PC-9 (cell line): ENCODE measurements at regions not wholly inside any gene's neighbourhood (a gene's known extent, or its start where the extent isn't known, plus 50 kb on each side); places are given as distances from the start of the nearest gene placed in this dataset.
A peak's percentile ranks its signal among the peaks of the same experiment; 100 is the strongest.

Experiments
- BruUV-seq: library from RNA; stranded (reverse); fragments of 400-500 nt; replicated peaks from 2 replicates; lab custom pipeline; 2021; lab: Mats Ljungman, UMichigan
- CTCF ChIA-PET: fragments of 300-600 bp; sonication (Branson Sonifier 250); formaldehyde crosslinking; loops from one replicate; lab custom pipeline; 2022; ENCODE audit warnings: antibody characterized with exemption; lab: Charles Lee
- POLR2A ChIA-PET: fragments of 300-600 bp; sonication (Branson Sonifier 250); formaldehyde crosslinking; loops from one replicate; lab custom pipeline; 2022; ENCODE audit warnings: antibody characterized with exemption; ENCODE audit not compliant: unreplicated experiment; lab: Charles Lee
- DNase-seq, 2 experiments: peaks; one replicate each; pipeline versions ENCODE4 v3.0.0 to v3.0.0-alpha.2; 2015 to 2022; ENCODE audit warnings: mixed read lengths in 1 of 2
- H2AFZ ChIP-seq: fragments of 200-600 bp; sonication (generic); 2 replicates; pipeline ENCODE4 v1.8.1; 2017; ENCODE audit warnings: antibody characterized with exemption
- H3F3A ChIP-seq: fragments of 200-600 bp; sonication (generic); 2 replicates; pipeline ENCODE4 v1.8.1; 2017; ENCODE audit warnings: antibody characterized with exemption, mild to moderate bottlenecking, low read depth; ENCODE audit not compliant: insufficient read depth
- H3K27ac ChIP-seq: fragments of 200-600 bp; sonication (generic); 2 replicates; pipeline ENCODE4 v1.6.1; 2016; ENCODE audit warnings: mixed run types
- H3K27me3 ChIP-seq: fragments of 200-600 bp; sonication (generic); 2 replicates; pipeline ENCODE4 v1.6.1; 2016; ENCODE audit warnings: low read depth, mixed run types; ENCODE audit not compliant: insufficient read depth
- H3K36me3 ChIP-seq: fragments of 200-600 bp; sonication (generic); 2 replicates; pipeline ENCODE4 v1.6.1; 2016; ENCODE audit warnings: low read depth, mixed run types
- H3K4me1 ChIP-seq: fragments of 200-600 bp; sonication (generic); replicated peaks from 2 replicates; pipeline ENCODE4 v1.6.1; 2016; ENCODE audit warnings: mixed run types; ENCODE audit not compliant: insufficient read depth
- H3K4me2 ChIP-seq: fragments of 200-600 bp; sonication (generic); 2 replicates; pipeline ENCODE4 v1.6.1; 2017; ENCODE audit warnings: mixed run types
- H3K4me3 ChIP-seq: fragments of 200-600 bp; sonication (generic); 2 replicates; pipeline ENCODE4 v1.6.1; 2016; ENCODE audit warnings: mixed run types
- H3K79me2 ChIP-seq: fragments of 200-600 bp; sonication (generic); 2 replicates; pipeline ENCODE4 v1.6.1; 2017; ENCODE audit warnings: low read depth, mixed run types
- H3K9me2 ChIP-seq: fragments of 200-600 bp; sonication (generic); 2 replicates; pipeline ENCODE4 v1.8.1; 2017; ENCODE audit warnings: mild to moderate bottlenecking; ENCODE audit not compliant: insufficient read depth
- H3K9me3 ChIP-seq: fragments of 200-600 bp; sonication (generic); 2 replicates; pipeline ENCODE4 v1.8.1; 2016; ENCODE audit warnings: low read depth; ENCODE audit not compliant: insufficient read depth
- H4K20me1 ChIP-seq: fragments of 200-600 bp; sonication (generic); 2 replicates; pipeline ENCODE4 v1.8.1; 2017; ENCODE audit not compliant: insufficient read depth
- CTCF ChIP-seq: fragments of 200-600 bp; sonication (generic); conservative IDR thresholded peaks from 2 replicates; pipeline ENCODE4 v1.6.1; 2017; ENCODE audit warnings: mixed run types, antibody characterized with exemption, mild to moderate bottlenecking, moderate library complexity
- EZH2 ChIP-seq: fragments of 200-600 bp; sonication (generic); IDR thresholded peaks from 2 replicates; pipeline ENCODE4 v1.8.0; 2017; ENCODE audit warnings: antibody characterized with exemption, low read depth
- intact Hi-C: fragments of 100-400 bp; cut with micrococcal nuclease; formaldehyde crosslinking; loops from one replicate; pipeline ENCODE4 v1.10.0; 2022; ENCODE audit not compliant: unreplicated experiment

GRCh38 chr3:106421909-106422308 is 553.1 kb upstream of the CBLB start:
- Histone ChIP-seq H3K9me2 (no peaks in the 10 kb centered on the region; the same call in 1 of the 2 replicates), H3K9me3 (0 out of 2 replicates have a peak, but pooled peaks cover 2% of the 10 kb centered on the region), H3K4me2 (no peak overlapping the region), H3K4me1 (no peaks in the 10 kb centered on the region), H2AFZ (no peak overlapping the region), H3K79me2 (no peaks in the 10 kb centered on the region), H3K4me3 (no peak overlapping the region), H3K36me3 (no peaks in the 10 kb centered on the region), H3F3A (no peaks in the 10 kb centered on the region), H3K27ac (no peak overlapping the region), H3K27me3 (no peaks in the 10 kb centered on the region), H4K20me1 (no peaks in the 10 kb centered on the region)
- TF ChIP-seq EZH2 = no peak
- TF ChIP-seq CTCF = no peak
- POLR2A ChIA-PET = no interaction called here
- DNase-seq = no peak
- intact Hi-C loops = no loop called here
- no TSS peak for BruUV-seq
- CTCF ChIA-PET = no interaction called here

- CTCF ChIA-PET = no interaction called here
- H3K36me3 ChIP-seq = no peaks in the 10 kb centered on the region
- H4K20me1 ChIP-seq = no peaks in the 10 kb centered on the region
- peaks cover 11% of the 10 kb centered on the region; the same call in 1 of the 2 replicates for H3K9me3 ChIP-seq
- BruUV-seq = no TSS peak
- H3K4me3 ChIP-seq = no peak overlapping the region
- H3K4me2 ChIP-seq = no peak overlapping the region
- H2AFZ ChIP-seq = no peak overlapping the region
- peaks cover 6% of the 10 kb centered on the region; the same call in 1 of the 2 replicates for H3F3A ChIP-seq
- H3K27me3 ChIP-seq = no peaks in the 10 kb centered on the region
- no peak for TF ChIP-seq CTCF
- TF ChIP-seq EZH2 = no peak
- no peak overlapping the region for H3K27ac ChIP-seq
- no peaks in the 10 kb centered on the region for H3K79me2 ChIP-seq
- peak in 1 of 2 experiments; percentile 20 for DNase-seq
- H3K9me2 ChIP-seq = no peaks in the 10 kb centered on the region; the same call in 1 of the 2 replicates
- H3K4me1 ChIP-seq = no peaks in the 10 kb centered on the region; the same call in 1 of the 2 replicates
- intact Hi-C loops = no loop called here
- POLR2A ChIA-PET = no interaction called here
Measured at GRCh38 chr3:106423321-106424225, 554.8 kb upstream of the CBLB start.

GRCh38 chr3:106425026-106425425 is 556.2 kb upstream of the CBLB start:
- H3K9me3 ChIP-seq = peaks cover 19% of the 10 kb centered on the region
- BruUV-seq = no TSS peak
- DNase-seq = no peak
- H3F3A ChIP-seq = peaks cover 9% of the 10 kb centered on the region; the same call in 1 of the 2 replicates
- H3K9me2 ChIP-seq = no peaks in the 10 kb centered on the region; the same call in 1 of the 2 replicates
- POLR2A ChIA-PET = interaction anchor here (0.6 to 0.7 kb wide), 4 partner anchors 30 to 1107 kb away, joined by 3 to 26 read pairs (median 6); no protein-coding TSS in a partner anchor
- H2AFZ ChIP-seq = peak overlapping the region; percentile 68
- no peak for TF ChIP-seq EZH2
- TF ChIP-seq CTCF = no peak
- no peaks in the 10 kb centered on the region for H3K79me2 ChIP-seq
- no peaks in the 10 kb centered on the region for H3K36me3 ChIP-seq
- H3K4me2 ChIP-seq = no peak overlapping the region
- no peaks in the 10 kb centered on the region; the same call in 1 of the 2 replicates for H3K4me1 ChIP-seq
- no peaks in the 10 kb centered on the region for H3K27me3 ChIP-seq
- no peaks in the 10 kb centered on the region for H4K20me1 ChIP-seq
- no peak overlapping the region for H3K27ac ChIP-seq
- intact Hi-C loops = no loop called here
- CTCF ChIA-PET = interaction anchor here (0.6 kb wide), 1 partner anchor 35 kb away, joined by 3 read pairs; no protein-coding TSS in a partner anchor
- no peak overlapping the region for H3K4me3 ChIP-seq
